Cardiac muscle cell (in vitro differentiated cells and primary cell): ENCODE measurements at regions not wholly inside any gene's neighbourhood (a gene's known extent, or its start where the extent isn't known, plus 50 kb on each side); places are given as distances from the start of the nearest gene placed in this dataset.

Experiments
- DNase-seq, 2 donors: peaks; one replicate each; pipeline versions ENCODE4 v3.0.0 to v3.0.0-alpha.2; 2010 to 2017; ENCODE audit warnings: low read depth in 1 of 2, low spot score in 1 of 2
- H3K27ac ChIP-seq: fragments of 200-600 bp; sonication (generic); 2 replicates; pipeline ENCODE4 v1.5.1; 2016
- H3K27me3 ChIP-seq: fragments of 200-600 bp; sonication (generic); 2 replicates; pipeline ENCODE4 v1.6.0; 2016; ENCODE audit warnings: control low read depth
- H3K36me3 ChIP-seq: fragments of 200-600 bp; sonication (generic); 2 replicates; pipeline ENCODE4 v1.5.1; 2016; ENCODE audit warnings: control low read depth
- H3K4me1 ChIP-seq: fragments of 200-600 bp; sonication (generic); 2 replicates; pipeline ENCODE4 v1.8.1; 2017; ENCODE audit warnings: low read depth, mild to moderate bottlenecking, mixed run types
- H3K4me3 ChIP-seq: fragments of 200-600 bp; sonication (generic); 2 replicates; pipeline ENCODE4 v1.5.1; 2016; ENCODE audit warnings: mild to moderate bottlenecking
- H3K9me3 ChIP-seq: fragments of 200-600 bp; sonication (generic); 2 replicates; pipeline ENCODE4 v1.5.1; 2017; ENCODE audit warnings: low read depth, mild to moderate bottlenecking, control low read depth
- CTCF ChIP-seq: IDR thresholded peaks from 2 replicates; pipeline ENCODE4 v1.5.1; 2012; ENCODE audit warnings: low read depth, mild to moderate bottlenecking, low read length

DNA sequence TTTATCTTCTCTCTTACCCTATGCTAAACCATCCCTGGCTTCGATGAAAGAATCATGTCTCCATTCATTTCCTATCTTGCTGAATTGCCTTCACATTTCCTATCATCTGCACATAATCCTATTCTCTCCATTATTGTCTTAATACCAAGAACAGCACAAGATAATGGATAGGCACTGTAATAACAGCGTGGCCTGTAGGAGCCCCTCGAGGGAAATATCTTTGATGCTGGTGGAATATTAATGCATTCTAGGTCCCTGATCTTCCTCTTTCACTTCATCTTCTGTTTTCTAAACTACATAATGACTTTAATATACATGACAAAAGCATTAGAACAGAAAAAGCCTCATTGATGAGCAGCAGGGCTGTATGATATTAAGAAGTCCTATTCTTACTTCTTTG is 720.6 kb downstream of the RWDD3 start:
- H3K27me3 ChIP-seq = no peaks in the 10 kb centered on the region
- H3K36me3 ChIP-seq = no peaks in the 10 kb centered on the region
- no peaks in the 10 kb centered on the region for H3K4me1 ChIP-seq
- no peak for DNase-seq
- no peaks in the 10 kb centered on the region for H3K9me3 ChIP-seq
- TF ChIP-seq CTCF = no peak
- no peak overlapping the region for H3K4me3 ChIP-seq
- no peak overlapping the region for H3K27ac ChIP-seq

DNA sequence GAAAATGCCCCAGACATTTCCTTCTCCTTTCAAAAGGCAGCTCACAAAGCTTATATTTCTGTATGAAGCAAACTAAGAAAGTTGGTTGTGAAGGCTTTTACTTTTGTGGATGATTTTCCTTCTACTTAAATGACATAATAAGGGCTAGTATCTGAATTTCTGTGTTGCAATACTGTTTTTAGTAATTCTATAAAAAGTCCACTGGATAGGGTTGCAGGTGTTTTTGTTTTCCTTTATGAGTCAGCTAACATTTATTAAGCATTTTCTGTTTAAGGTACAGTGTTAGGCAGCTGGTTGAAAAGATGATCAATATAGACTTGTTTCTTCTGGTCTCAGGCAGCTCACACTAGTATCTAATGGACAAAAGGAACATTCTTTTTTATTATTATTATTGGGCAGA is 722.2 kb downstream of the RWDD3 start:
- Histone ChIP-seq H3K4me1 (no peaks in the 10 kb centered on the region), H3K4me3 (no peak overlapping the region), H3K36me3 (no peaks in the 10 kb centered on the region), H3K9me3 (no peaks in the 10 kb centered on the region), H3K27ac (no peak overlapping the region), H3K27me3 (no peaks in the 10 kb centered on the region)
- DNase-seq = no peak
- no peak for TF ChIP-seq CTCF

DNA sequence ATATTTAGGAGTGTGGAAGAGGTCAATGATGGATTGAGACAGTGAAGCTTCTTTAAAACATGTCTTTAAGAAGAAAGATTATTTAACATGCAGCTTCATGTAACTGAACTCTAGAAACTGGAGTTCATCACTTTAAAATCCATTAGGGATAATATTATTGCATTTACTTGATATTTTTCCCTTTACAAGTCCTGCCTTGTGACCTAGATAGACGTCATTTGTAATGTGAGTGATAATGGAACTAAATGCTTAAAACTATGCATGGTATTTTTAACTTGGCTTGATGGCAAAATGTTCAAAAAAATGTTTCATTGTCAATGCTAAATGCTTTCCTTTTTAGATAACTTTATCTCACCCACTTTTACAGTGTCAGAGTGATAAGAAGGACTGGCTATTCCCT is 723.7 kb downstream of the RWDD3 start:
- TF ChIP-seq CTCF = no peak
- H3K4me3 ChIP-seq = no peak overlapping the region
- peak in 1 of 2 donors; percentile 22 for DNase-seq
- no peaks in the 10 kb centered on the region for H3K36me3 ChIP-seq
- no peaks in the 10 kb centered on the region for H3K4me1 ChIP-seq
- H3K27ac ChIP-seq = no peak overlapping the region
- H3K9me3 ChIP-seq = no peaks in the 10 kb centered on the region
- no peaks in the 10 kb centered on the region for H3K27me3 ChIP-seq

DNA sequence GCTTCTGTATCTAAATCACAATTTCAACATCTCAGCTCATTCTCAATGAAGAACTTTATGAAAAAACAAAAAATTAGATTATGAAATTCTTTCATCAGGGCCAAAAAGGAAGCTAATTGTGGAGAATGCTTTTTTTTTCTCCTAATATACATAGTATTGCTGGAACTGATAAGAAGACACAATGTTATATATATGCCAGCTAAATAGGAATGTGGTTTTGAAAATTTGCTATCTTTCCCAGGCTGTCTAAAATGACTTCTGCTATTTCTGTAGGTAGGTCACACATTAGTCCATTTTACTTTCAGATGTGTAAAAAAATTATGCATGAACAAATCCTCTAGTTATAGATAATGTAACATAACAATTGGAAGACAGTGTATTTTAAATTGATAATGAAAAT is 732.9 kb downstream of the RWDD3 start:
- no peaks in the 10 kb centered on the region for H3K27me3 ChIP-seq
- TF ChIP-seq CTCF = no peak

DNA sequence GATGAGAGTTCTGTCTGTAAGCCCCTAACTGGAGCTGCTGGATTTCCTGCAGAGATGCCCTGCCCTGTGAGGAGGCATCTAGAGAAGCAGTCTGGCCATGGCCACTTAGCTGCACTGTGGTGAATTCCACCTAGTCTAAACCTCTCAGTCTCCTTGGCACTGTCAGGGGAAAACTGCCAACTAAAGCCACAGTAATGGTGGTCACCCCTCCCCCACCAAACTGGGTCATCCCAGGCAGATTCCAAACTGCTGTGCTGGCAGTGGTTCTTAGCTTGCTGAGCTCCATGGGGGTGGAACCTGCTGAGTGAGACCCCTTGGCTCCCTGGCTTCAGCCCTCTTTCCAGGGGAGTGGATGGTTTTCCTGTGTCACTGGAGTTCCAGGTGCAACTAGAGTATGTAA is 740.6 kb downstream of the RWDD3 start:
- Histone ChIP-seq H3K4me3 (no peak overlapping the region), H3K36me3 (no peaks in the 10 kb centered on the region), H3K4me1 (no peaks in the 10 kb centered on the region), H3K9me3 (no peaks in the 10 kb centered on the region), H3K27ac (no peak overlapping the region), H3K27me3 (no peaks in the 10 kb centered on the region)
- peak in 1 of 2 donors; percentile 4 for DNase-seq
- no peak for TF ChIP-seq CTCF

More for the DNA sequence above, 732.9 kb downstream of the RWDD3 start:
- Histone ChIP-seq H3K4me3 (no peak overlapping the region), H3K4me1 (no peaks in the 10 kb centered on the region), H3K27ac (no peak overlapping the region), H3K9me3 (no peaks in the 10 kb centered on the region), H3K36me3 (no peaks in the 10 kb centered on the region)
- no peak for DNase-seq

- Histone ChIP-seq H3K4me3 (no peak overlapping the region), H3K9me3 (no peaks in the 10 kb centered on the region), H3K4me1 (no peaks in the 10 kb centered on the region), H3K36me3 (no peaks in the 10 kb centered on the region), H3K27me3 (peaks cover 17% of the 10 kb centered on the region), H3K27ac (no peak overlapping the region)
- DNase-seq = no peak
- no peak for TF ChIP-seq CTCF
Observed at GRCh38 chr1:95982711-95983110, 738.9 kb upstream of the PTBP2 start.
